Smooth muscle cell (in vitro differentiated cells): ENCODE measurements at regions not wholly inside any gene's neighbourhood (a gene's known extent, or its start where the extent isn't known, plus 50 kb on each side); places are given as distances from the start of the nearest gene placed in this dataset.
A peak's percentile ranks its signal among the peaks of the same experiment; 100 is the strongest.

Experiments
- DNase-seq: peaks from one replicate; lab custom pipeline; 2025; ENCODE audit not compliant: unreplicated experiment; lab: John Stamatoyannopoulos, UW
- H2AFZ ChIP-seq: fragments of 200-600 bp; sonication (generic); 2 replicates; pipeline ENCODE4 v1.6.0; 2016; ENCODE audit warnings: antibody characterized with exemption, low read depth, mild to moderate bottlenecking
- H3F3A ChIP-seq: fragments of 200-600 bp; sonication (generic); 2 replicates; pipeline ENCODE4 v1.6.0; 2017; ENCODE audit warnings: antibody characterized with exemption, low read depth
- H3K27ac ChIP-seq: fragments of 200-600 bp; sonication (generic); 2 replicates; pipeline ENCODE4 v1.5.1; 2016; ENCODE audit warnings: low read depth, mild to moderate bottlenecking
- H3K27me3 ChIP-seq: fragments of 200-600 bp; sonication (generic); 2 replicates; pipeline ENCODE4 v1.6.1; 2016; ENCODE audit warnings: low read depth, mild to moderate bottlenecking
- H3K36me3 ChIP-seq: fragments of 200-600 bp; sonication (generic); 2 replicates; pipeline ENCODE4 v1.5.1; 2016; ENCODE audit warnings: low read depth
- H3K4me1 ChIP-seq: fragments of 200-600 bp; sonication (generic); 2 replicates; pipeline ENCODE4 v1.5.1; 2016; ENCODE audit warnings: low read depth
- H3K4me2 ChIP-seq: fragments of 200-600 bp; sonication (generic); 2 replicates; pipeline ENCODE4 v1.6.0; 2016; ENCODE audit warnings: mild to moderate bottlenecking
- H3K4me3 ChIP-seq: fragments of 200-600 bp; sonication (generic); 2 replicates; pipeline ENCODE4 v1.5.1; 2016; ENCODE audit warnings: mild to moderate bottlenecking
- H3K79me2 ChIP-seq: fragments of 200-600 bp; sonication (generic); 2 replicates; pipeline ENCODE4 v1.6.0; 2016; ENCODE audit warnings: low read depth, mild to moderate bottlenecking
- H3K9ac ChIP-seq: fragments of 200-600 bp; sonication (generic); 2 replicates; pipeline ENCODE4 v1.6.0; 2016; ENCODE audit warnings: low read depth
- H3K9me3 ChIP-seq: fragments of 200-600 bp; sonication (generic); replicated peaks from 2 replicates; pipeline ENCODE4 v1.5.1; 2016; ENCODE audit warnings: low read depth
- H4K20me1 ChIP-seq: fragments of 200-600 bp; sonication (generic); 2 replicates; pipeline ENCODE4 v1.6.0; 2016; ENCODE audit warnings: low read depth
- CTCF ChIP-seq: fragments of 200-600 bp; sonication (generic); IDR thresholded peaks from 2 replicates; pipeline ENCODE4 v1.5.1; 2017; ENCODE audit warnings: borderline replicate concordance, mild to moderate bottlenecking, antibody characterized with exemption; ENCODE audit not compliant: insufficient read depth, poor library complexity, severe bottlenecking
- WGBS: methylation state at CpG from one replicate; pipeline ENCODE4 v1.1.7; 2016; ENCODE audit warnings: low lambda C conversion rate; 5-methylcytosine and 5-hydroxymethylcytosine counted together

- H3K4me2 ChIP-seq, result no peak overlapping the region
- H3K9ac ChIP-seq, result no peak overlapping the region
- H3K27me3 ChIP-seq, result no peaks in the 10 kb centered on the region
- no peaks in the 10 kb centered on the region for H3K4me1 ChIP-seq
- no peak for DNase-seq
- H2AFZ ChIP-seq, result no peak overlapping the region
- H3K79me2 ChIP-seq, result no peaks in the 10 kb centered on the region
- H3K9me3 ChIP-seq, result no peaks in the 10 kb centered on the region
- no peak overlapping the region for H3K4me3 ChIP-seq
- 39% methylated on average over 2 of the region's 2 CpGs for WGBS
- H3K36me3 ChIP-seq, result no peaks in the 10 kb centered on the region
- no peaks in the 10 kb centered on the region for H3F3A ChIP-seq
- no peaks in the 10 kb centered on the region for H4K20me1 ChIP-seq
- no peak for TF ChIP-seq CTCF
- no peak overlapping the region for H3K27ac ChIP-seq
Observed at GRCh38 chr18:69109686-69110085, 291.0 kb upstream of the DOK6 start.

- Histone ChIP-seq H3F3A (no peaks in the 10 kb centered on the region), H3K4me2 (no peak overlapping the region), H3K4me1 (no peaks in the 10 kb centered on the region), H3K36me3 (no peaks in the 10 kb centered on the region), H3K9me3 (no peaks in the 10 kb centered on the region), H4K20me1 (no peaks in the 10 kb centered on the region), H2AFZ (no peak overlapping the region), H3K4me3 (no peak overlapping the region), H3K9ac (no peak overlapping the region), H3K27me3 (no peaks in the 10 kb centered on the region), H3K79me2 (no peaks in the 10 kb centered on the region), H3K27ac (no peak overlapping the region)
- WGBS, result 55% methylated on average over 2 of the region's 2 CpGs
- TF ChIP-seq CTCF, result no peak
- DNase-seq, result no peak
Observed at GRCh38 chr18:69120833-69121232, 279.9 kb upstream of the DOK6 start.

- H3K4me2 ChIP-seq, result no peak overlapping the region
- H3K4me1 ChIP-seq, result no peaks in the 10 kb centered on the region
- DNase-seq, result no peak
- no peaks in the 10 kb centered on the region for H3K36me3 ChIP-seq
- no peaks in the 10 kb centered on the region for H3K79me2 ChIP-seq
- H3F3A ChIP-seq, result no peaks in the 10 kb centered on the region
- no peak for TF ChIP-seq CTCF
- 88% methylated on average over 1 of the region's 1 CpG for WGBS
- H3K4me3 ChIP-seq, result no peak overlapping the region
- H3K9ac ChIP-seq, result no peak overlapping the region
- H3K27ac ChIP-seq, result no peak overlapping the region
- H3K9me3 ChIP-seq, result no peaks in the 10 kb centered on the region
- no peaks in the 10 kb centered on the region for H4K20me1 ChIP-seq
- no peak overlapping the region for H2AFZ ChIP-seq
- no peaks in the 10 kb centered on the region for H3K27me3 ChIP-seq
Observed at GRCh38 chr18:69123421-69123820, 277.3 kb upstream of the DOK6 start.

DNA sequence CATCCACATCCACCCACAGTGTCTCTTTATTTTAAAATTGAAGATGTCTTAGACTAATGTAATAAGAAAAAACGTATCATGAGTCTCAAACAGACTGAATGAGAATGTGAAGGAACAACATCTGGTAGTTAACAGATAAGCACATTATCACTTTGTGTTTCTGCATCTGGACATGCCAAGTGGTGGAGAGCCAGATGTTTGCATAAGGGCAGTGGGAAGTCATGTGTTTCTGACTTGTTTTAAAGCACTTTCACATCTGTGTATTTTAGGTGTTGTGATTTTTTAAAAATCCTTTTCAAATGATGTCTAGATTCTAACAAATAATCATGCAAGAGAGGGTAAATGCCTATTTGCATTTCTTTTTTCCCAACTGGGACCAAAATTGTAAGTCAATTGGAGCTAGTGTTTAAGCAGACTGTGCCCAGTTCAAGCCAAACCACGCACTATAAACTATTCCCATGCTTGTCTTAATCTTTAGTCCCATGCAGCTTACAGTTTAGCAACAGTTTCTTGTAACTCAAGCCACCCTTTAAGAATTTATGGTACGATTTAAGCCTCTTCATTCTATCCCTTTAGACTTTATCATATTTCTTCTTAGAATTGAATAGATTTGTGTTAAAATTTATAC, 272.7 kb upstream of the DOK6 start:
- WGBS, result 41% methylated on average over 3 of the region's 3 CpGs
- H3K36me3 ChIP-seq, result no peaks in the 10 kb centered on the region
- H3K27me3 ChIP-seq, result no peaks in the 10 kb centered on the region
- H3K9me3 ChIP-seq, result no peaks in the 10 kb centered on the region
- H4K20me1 ChIP-seq, result no peaks in the 10 kb centered on the region
- no peak overlapping the region for H2AFZ ChIP-seq
- no peak overlapping the region for H3K27ac ChIP-seq
- no peak for DNase-seq
- H3F3A ChIP-seq, result no peaks in the 10 kb centered on the region
- peak overlapping the region; percentile 37 for H3K4me2 ChIP-seq
- H3K79me2 ChIP-seq, result no peaks in the 10 kb centered on the region
- no peak overlapping the region for H3K9ac ChIP-seq
- H3K4me1 ChIP-seq, result no peaks in the 10 kb centered on the region
- TF ChIP-seq CTCF, result no peak
- H3K4me3 ChIP-seq, result no peak overlapping the region
